B cell (primary cell): ENCODE measurements at regions not wholly inside any gene's neighbourhood (a gene's known extent, or its start where the extent isn't known, plus 50 kb on each side); places are given as distances from the start of the nearest gene placed in this dataset.

Experiments used
- ATAC-seq: fragments of 200-7000 bp; cut with Tn5 transposase; one replicate; pipeline ENCODE4 v1.10.0; 2021; ENCODE audit warnings: low read depth, mild to moderate bottlenecking, moderate number of reproducible peaks, moderate library complexity
- CTCF ChIA-PET: fragments of 350-600 bp; sonication (Branson Sonifier 250); formaldehyde crosslinking; loops from one replicate; lab custom pipeline; 2021; ENCODE audit warnings: antibody characterized with exemption, inconsistent platforms; lab: Charles Lee
- POLR2A ChIA-PET: fragments of 350-600 bp; sonication (Branson Sonifier 250); formaldehyde crosslinking; loops from one replicate; lab custom pipeline; 2021; ENCODE audit warnings: antibody characterized with exemption; lab: Charles Lee
- DNase-seq: peaks from one replicate; pipeline ENCODE4 v3.0.0; 2013
- H2AFZ ChIP-seq: 2 replicates; pipeline ENCODE4 v1.6.1; 2012; ENCODE audit warnings: mild to moderate bottlenecking, low read depth, low read length; ENCODE audit not compliant: insufficient read depth, poor library complexity, severe bottlenecking
- H3K27ac ChIP-seq, 2 donors: 1 replicate in 1 of 2; 2 replicates in 1 of 2; pipeline ENCODE4 v1.5.1; 2012 to 2013; ENCODE audit warnings: low read length in 2 of 2, mild to moderate bottlenecking in 2 of 2, moderate library complexity in 1 of 2
- H3K27me3 ChIP-seq, 4 experiments: fragments of 200-600 bp in 1 of 4; sonication (generic) in 1 of 4; replicated peaks in 1 of 4; 1 replicate in 2 of 4; 2 replicates in 2 of 4; pipeline versions ENCODE4 v1.6.1 to v1.7.0; 2013 to 2016; ENCODE audit warnings: low read length in 3 of 4, mild to moderate bottlenecking in 2 of 4, mixed read lengths in 1 of 4, moderate library complexity in 1 of 4; ENCODE audit not compliant: insufficient read depth in 4 of 4, control insufficient read depth in 3 of 4; ENCODE audit errors: control extremely low read depth in 1 of 4
- H3K36me3 ChIP-seq, 2 experiments: replicated peaks in 1 of 2; 1 replicate in 1 of 2; 2 replicates in 1 of 2; pipeline versions ENCODE4 v1.6.1 to v1.7.1; 2013; ENCODE audit warnings: low read length in 1 of 2; ENCODE audit not compliant: insufficient read depth in 2 of 2, control insufficient read depth in 1 of 2; ENCODE audit errors: control extremely low read depth in 1 of 2, extremely low read depth in 1 of 2
- H3K4me1 ChIP-seq, 2 donors: fragments of 200-600 bp in 1 of 2; sonication (generic) in 1 of 2; 1 replicate in 1 of 2; 2 replicates in 1 of 2; pipeline versions ENCODE4 v1.5.1 to v1.6.1; 2013 to 2017; ENCODE audit warnings: low read length in 2 of 2; ENCODE audit not compliant: control insufficient read depth in 2 of 2, insufficient read depth in 2 of 2
- H3K4me2 ChIP-seq: replicated peaks from 2 replicates; pipeline ENCODE3; 2012; ENCODE audit warnings: mild to moderate bottlenecking, low read depth, low read length; ENCODE audit not compliant: poor library complexity, severe bottlenecking
- H3K4me3 ChIP-seq, 5 experiments: fragments of 200-600 bp in 1 of 5; sonication (generic) in 1 of 5; 1 replicate in 3 of 5; 2 replicates in 2 of 5; pipeline versions ENCODE4 v1.5.1 to v1.7.0; 2011 to 2016; ENCODE audit warnings: low read length in 4 of 5, mild to moderate bottlenecking in 4 of 5, low read depth in 2 of 5, control low read depth in 1 of 5, moderate library complexity in 1 of 5; ENCODE audit not compliant: insufficient read depth in 1 of 5; ENCODE audit errors: control extremely low read depth in 1 of 5, extremely low read depth in 1 of 5
- H3K79me2 ChIP-seq: fragments of 200-600 bp; sonication (generic); one replicate; pipeline ENCODE4 v1.6.0; 2016; ENCODE audit warnings: low read length; ENCODE audit not compliant: control insufficient read depth, insufficient read depth
- H3K9ac ChIP-seq: fragments of 200-600 bp; sonication (generic); 2 replicates; pipeline ENCODE4 v1.6.1; 2017; ENCODE audit warnings: mild to moderate bottlenecking, low read length, moderate library complexity
- H3K9me3 ChIP-seq, 3 donors: one replicate each; pipeline versions ENCODE4 v1.6.1 to v1.7.1; 2013; ENCODE audit warnings: low read length in 2 of 3; ENCODE audit not compliant: control insufficient read depth in 2 of 3, insufficient read depth in 1 of 3; ENCODE audit errors: control extremely low read depth in 1 of 3
- H4K20me1 ChIP-seq: 2 replicates; pipeline ENCODE4 v1.6.0; 2012; ENCODE audit warnings: mild to moderate bottlenecking, low read length; ENCODE audit not compliant: insufficient read depth, control insufficient read depth, poor library complexity, severe bottlenecking
- H3K27ac Mint-ChIP-seq: one replicate; pipeline ENCODE4 v1.8.0; 2021; ENCODE audit warnings: mixed read lengths
- H3K27me3 Mint-ChIP-seq: one replicate; pipeline ENCODE4 v1.8.0; 2021; ENCODE audit warnings: mixed read lengths
- H3K4me1 Mint-ChIP-seq: one replicate; pipeline ENCODE4 v1.8.0; 2021; ENCODE audit warnings: mixed read lengths
- H3K4me3 Mint-ChIP-seq: one replicate; pipeline ENCODE4 v1.8.0; 2021; ENCODE audit warnings: mixed read lengths
- H3K9me3 Mint-ChIP-seq: one replicate; pipeline ENCODE4 v1.8.0; 2022; ENCODE audit warnings: mixed read lengths; ENCODE audit not compliant: insufficient read depth
- CTCF ChIP-seq: fragments of 200-600 bp; IDR thresholded peaks from one replicate; pipeline ENCODE4 v1.8.0; 2022; ENCODE audit warnings: antibody characterized with exemption, mild to moderate bottlenecking
- EZH2 ChIP-seq: IDR thresholded peaks from 2 replicates; pipeline ENCODE4 v1.6.1; 2012; ENCODE audit warnings: borderline replicate concordance, low read depth, mild to moderate bottlenecking, moderate library complexity, low read length; ENCODE audit not compliant: insufficient read depth, poor library complexity, severe bottlenecking
- WGBS: methylation state at CpG from one replicate; pipeline ENCODE4 v1.1.5; 2013; ENCODE audit warnings: missing lambda C conversion rate; ENCODE audit not compliant: insufficient coverage; 5-methylcytosine and 5-hydroxymethylcytosine counted together
- intact Hi-C: fragments of 100-400 bp; cut with micrococcal nuclease; formaldehyde crosslinking; loops from one replicate; pipeline ENCODE4 v1.10.0; 2022

GRCh38 chr2:226661789-226662545, 137.7 kb downstream of the IRS1 start:
- Mint-ChIP-seq H3K27ac (no peak overlapping the region), H3K27me3 (peaks cover 21% of the 10 kb centered on the region), H3K9me3 (no peaks in the 10 kb centered on the region), H3K4me1 (no peaks in the 10 kb centered on the region), H3K4me3 (no peak overlapping the region)
- H2AFZ ChIP-seq, result no peak overlapping the region
- POLR2A ChIA-PET, result no interaction called here
- TF ChIP-seq EZH2, result no peak
- TF ChIP-seq CTCF, result no peak
- ATAC-seq (no peak), DNase-seq (no peak)
- intact Hi-C loops, result no loop called here
- H3K79me2 ChIP-seq, result no peaks in the 10 kb centered on the region
- no peak overlapping the region for H3K4me3 ChIP-seq
- H3K36me3 ChIP-seq, result no peaks in the 10 kb centered on the region
- no peak overlapping the region for H3K9ac ChIP-seq
- CTCF ChIA-PET, result no interaction called here
- 67% methylated on average over 10 of the region's 11 CpGs for WGBS
- H3K9me3 ChIP-seq, result no peaks in the 10 kb centered on the region
- no peak overlapping the region for H3K27ac ChIP-seq
- peaks cover 0 to 3% (median 0%) of the 10 kb centered on the region in 4 experiments for H3K27me3 ChIP-seq
- no peaks in the 10 kb centered on the region for H4K20me1 ChIP-seq
- no peak overlapping the region for H3K4me2 ChIP-seq
- no peaks in the 10 kb centered on the region for H3K4me1 ChIP-seq

- Histone ChIP-seq H3K79me2 (no peaks in the 10 kb centered on the region), H3K36me3 (no peaks in the 10 kb centered on the region), H3K9me3 (no peaks in the 10 kb centered on the region), H3K4me1 (no peaks in the 10 kb centered on the region), H3K27me3 (peaks cover 0 to 3% (median 0%) of the 10 kb centered on the region in 4 experiments), H3K4me2 (no peak overlapping the region), H3K9ac (no peak overlapping the region), H3K27ac (no peak overlapping the region), H2AFZ (no peak overlapping the region), H3K4me3 (no peak overlapping the region), H4K20me1 (no peaks in the 10 kb centered on the region)
- Mint-ChIP-seq H3K4me3 (no peak overlapping the region), H3K27ac (no peak overlapping the region), H3K27me3 (peaks cover 21% of the 10 kb centered on the region), H3K9me3 (no peaks in the 10 kb centered on the region), H3K4me1 (no peaks in the 10 kb centered on the region)
- no CpG with 5 or more reads among the region's 1 CpG for WGBS
- ATAC-seq (no peak), DNase-seq (no peak)
- POLR2A ChIA-PET, result no interaction called here
- CTCF ChIA-PET, result no interaction called here
- no peak for TF ChIP-seq CTCF
- TF ChIP-seq EZH2, result no peak
- intact Hi-C loops, result no loop called here
Observed at GRCh38 chr2:226660526-226660925, 139.1 kb downstream of the IRS1 start.
